NB4 (cell line): ENCODE measurements at regions not wholly inside any gene's neighbourhood (a gene's known extent, or its start where the extent isn't known, plus 50 kb on each side); places are given as distances from the start of the nearest gene placed in this dataset.

ENCODE experiments used
- CTCF ChIP-seq: IDR thresholded peaks from one replicate; pipeline ENCODE4 v1.5.1; 2012; ENCODE audit warnings: low read depth, low read length
- MAX ChIP-seq: IDR thresholded peaks from 2 replicates; pipeline ENCODE4 v1.6.1; 2011; ENCODE audit warnings: low read depth, low read length
- MYC ChIP-seq: IDR thresholded peaks from 2 replicates; pipeline ENCODE4 v1.6.1; 2011; ENCODE audit warnings: low read depth, low read length
- POLR2A ChIP-seq: IDR thresholded peaks from 2 replicates; pipeline ENCODE4 v1.6.1; 2011; ENCODE audit warnings: mild to moderate bottlenecking; ENCODE audit not compliant: insufficient read length; ENCODE audit errors: extremely low read depth

- TF ChIP-seq CTCF (no peak), MYC (no peak), MAX (no peak), POLR2A (no peak)
Observed at GRCh38 chr4:178387756-178388155, 945.5 kb upstream of the AGA start.
